Peyer's patch (tissue), 4 donors: ENCODE measurements at regions not wholly inside any gene's neighbourhood (a gene's known extent, or its start where the extent isn't known, plus 50 kb on each side); places are given as distances from the start of the nearest gene placed in this dataset.

Experiments
- DNase-seq, 3 donors: peaks; one replicate each; pipeline ENCODE4 v3.0.0-alpha.2; 2017 to 2019
- H3K27ac ChIP-seq, 4 donors: fragments of 200-600 bp; sonication (generic); one replicate each; pipeline ENCODE4 v1.5.1; 2016 to 2019
- H3K27me3 ChIP-seq, 2 donors: fragments of 200-600 bp; sonication (generic); one replicate each; pipeline ENCODE4 v1.5.1; 2019
- H3K36me3 ChIP-seq, 3 donors: fragments of 200-600 bp; sonication (generic); one replicate each; pipeline ENCODE4 v1.5.1; 2016 to 2019
- H3K4me1 ChIP-seq, 4 donors: fragments of 200-600 bp; sonication (generic); one replicate each; pipeline ENCODE4 v1.5.1; 2016 to 2019
- H3K4me3 ChIP-seq, 4 donors: fragments of 200-600 bp; sonication (generic); 1 replicate in 3 of 4; 2 replicates in 1 of 4; pipeline ENCODE4 v1.5.1; 2016 to 2019; ENCODE audit warnings: mild to moderate bottlenecking in 1 of 4
- H3K9me3 ChIP-seq, 4 donors: fragments of 200-600 bp; sonication (generic); one replicate each; pipeline ENCODE4 v1.5.1; 2016 to 2019; ENCODE audit warnings: mild to moderate bottlenecking in 1 of 4
- POLR2A ChIP-seq, 2 donors: fragments of 450-650 bp; IDR thresholded peaks; one replicate each; pipeline ENCODE4 v1.5.1; 2017; ENCODE audit warnings: antibody characterized with exemption in 2 of 2, mild to moderate bottlenecking in 2 of 2, moderate library complexity in 2 of 2
- TF ChIP-seq, protein P1 (sequence below), 6 experiments: fragments of 450-650 bp in 4 of 6; fragments of 200-600 bp in 2 of 6; sonication (generic) in 1 of 6; IDR thresholded peaks; one replicate each; pipeline ENCODE4 v1.5.1; 2017 to 2019; ENCODE audit warnings: antibody characterized with exemption in 6 of 6, mild to moderate bottlenecking in 3 of 6, moderate library complexity in 1 of 6

DNA sequence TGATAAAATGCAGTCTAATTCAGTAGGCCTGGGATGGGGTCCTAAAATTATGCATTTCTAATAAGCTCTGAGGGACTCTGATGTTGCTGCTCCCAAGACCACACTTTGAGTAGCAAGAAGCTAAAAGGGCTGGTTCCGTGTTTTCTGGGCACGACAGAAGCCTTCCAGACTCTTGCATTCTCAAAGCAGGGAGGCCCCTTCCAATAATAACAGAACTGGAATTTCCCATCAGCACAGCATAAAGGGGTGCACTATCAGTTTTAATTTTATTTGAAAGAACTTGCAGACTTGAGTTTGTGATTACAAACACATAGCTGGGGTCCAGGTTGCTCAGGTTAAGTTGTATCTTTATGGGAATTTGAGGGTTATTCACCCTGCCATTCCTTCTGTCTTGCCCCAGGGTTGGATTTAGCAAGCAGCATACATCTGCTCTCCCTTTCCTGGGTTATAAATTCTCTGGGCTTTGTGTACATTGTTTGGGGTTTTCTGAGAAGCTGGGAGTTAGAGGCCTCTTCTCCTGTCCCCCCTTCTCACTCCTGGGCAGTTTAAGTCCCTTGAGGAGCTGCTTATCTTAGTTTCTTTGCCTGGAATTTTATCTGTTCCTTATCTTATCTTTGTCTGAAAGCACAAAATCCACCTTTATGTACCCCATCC is 94.2 kb upstream of the SLC2A1 start:
- H3K27me3 ChIP-seq: no peaks in the 10 kb centered on the region
- H3K27ac ChIP-seq: no peak overlapping the region
- H3K4me1 ChIP-seq: no peaks in the 10 kb centered on the region
- no peaks in the 10 kb centered on the region for H3K9me3 ChIP-seq
- H3K4me3 ChIP-seq: no peak overlapping the region
- H3K36me3 ChIP-seq: no peaks in the 10 kb centered on the region
- DNase-seq: no peak
- no peak for TF ChIP-seq POLR2A (IDR thresholded peaks at IDR 0.05)
- TF ChIP-seq, protein P1, sequence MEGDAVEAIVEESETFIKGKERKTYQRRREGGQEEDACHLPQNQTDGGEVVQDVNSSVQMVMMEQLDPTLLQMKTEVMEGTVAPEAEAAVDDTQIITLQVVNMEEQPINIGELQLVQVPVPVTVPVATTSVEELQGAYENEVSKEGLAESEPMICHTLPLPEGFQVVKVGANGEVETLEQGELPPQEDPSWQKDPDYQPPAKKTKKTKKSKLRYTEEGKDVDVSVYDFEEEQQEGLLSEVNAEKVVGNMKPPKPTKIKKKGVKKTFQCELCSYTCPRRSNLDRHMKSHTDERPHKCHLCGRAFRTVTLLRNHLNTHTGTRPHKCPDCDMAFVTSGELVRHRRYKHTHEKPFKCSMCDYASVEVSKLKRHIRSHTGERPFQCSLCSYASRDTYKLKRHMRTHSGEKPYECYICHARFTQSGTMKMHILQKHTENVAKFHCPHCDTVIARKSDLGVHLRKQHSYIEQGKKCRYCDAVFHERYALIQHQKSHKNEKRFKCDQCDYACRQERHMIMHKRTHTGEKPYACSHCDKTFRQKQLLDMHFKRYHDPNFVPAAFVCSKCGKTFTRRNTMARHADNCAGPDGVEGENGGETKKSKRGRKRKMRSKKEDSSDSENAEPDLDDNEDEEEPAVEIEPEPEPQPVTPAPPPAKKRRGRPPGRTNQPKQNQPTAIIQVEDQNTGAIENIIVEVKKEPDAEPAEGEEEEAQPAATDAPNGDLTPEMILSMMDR (IDR thresholded peaks at IDR 0.05): no peak

DNA sequence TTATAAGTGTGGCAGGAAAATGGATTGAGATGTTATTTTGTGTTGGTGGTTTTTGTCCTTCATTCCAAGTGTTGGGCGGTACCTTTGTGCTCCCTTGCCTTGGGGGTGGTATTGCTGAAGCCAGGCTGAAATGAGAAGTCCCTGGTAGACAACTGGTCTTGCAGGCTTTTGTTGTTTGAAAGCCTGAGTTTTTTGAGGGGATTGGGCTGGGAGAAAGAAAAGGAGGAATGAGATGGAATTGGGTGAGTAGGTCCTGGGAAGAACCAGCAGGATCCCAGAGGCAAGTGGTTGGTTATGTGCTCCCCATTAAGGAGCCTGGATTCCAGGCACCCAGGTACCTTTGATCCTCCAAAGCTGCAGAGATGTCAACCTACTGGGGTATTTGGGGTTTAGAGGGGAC is 93.7 kb upstream of the SLC2A1 start:
- no peak for TF ChIP-seq POLR2A (IDR thresholded peaks at IDR 0.05)
- TF ChIP-seq, protein P1 (IDR thresholded peaks at IDR 0.05): no peak
- no peaks in the 10 kb centered on the region for H3K4me1 ChIP-seq
- no peaks in the 10 kb centered on the region for H3K36me3 ChIP-seq

DNA sequence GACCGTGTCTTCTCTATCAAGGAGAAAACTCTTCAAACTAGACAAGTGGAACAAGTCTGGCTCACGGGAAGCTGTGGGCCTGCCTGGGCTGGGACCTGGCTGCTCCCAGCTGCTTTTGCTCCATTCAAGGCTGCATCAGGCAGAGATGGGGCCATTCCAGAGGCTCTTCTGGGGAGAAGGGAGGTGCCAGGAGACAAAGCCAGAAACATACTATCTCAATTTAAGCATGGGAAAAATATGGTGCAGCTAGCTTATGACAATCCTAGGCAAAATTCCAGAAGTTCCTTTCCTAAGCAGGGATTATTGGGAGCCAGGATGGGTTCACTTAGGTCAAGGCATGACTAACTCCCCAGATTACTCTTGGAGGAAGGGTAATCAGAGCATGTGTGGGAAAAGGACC is 90.8 kb upstream of the SLC2A1 start:
- TF ChIP-seq, protein P1 (IDR thresholded peaks at IDR 0.05): no peak
- TF ChIP-seq POLR2A (IDR thresholded peaks at IDR 0.05): no peak
- DNase-seq: no peak
- Histone ChIP-seq H3K9me3 (no peaks in the 10 kb centered on the region), H3K27ac (no peak overlapping the region), H3K4me1 (no peaks in the 10 kb centered on the region), H3K4me3 (no peak overlapping the region), H3K36me3 (no peaks in the 10 kb centered on the region), H3K27me3 (no peaks in the 10 kb centered on the region)

More for the DNA sequence above, 93.7 kb upstream of the SLC2A1 start:
- no peaks in the 10 kb centered on the region for H3K9me3 ChIP-seq
- DNase-seq: no peak
- H3K27me3 ChIP-seq: no peaks in the 10 kb centered on the region
- H3K27ac ChIP-seq: no peak overlapping the region
- H3K4me3 ChIP-seq: no peak overlapping the region

DNA sequence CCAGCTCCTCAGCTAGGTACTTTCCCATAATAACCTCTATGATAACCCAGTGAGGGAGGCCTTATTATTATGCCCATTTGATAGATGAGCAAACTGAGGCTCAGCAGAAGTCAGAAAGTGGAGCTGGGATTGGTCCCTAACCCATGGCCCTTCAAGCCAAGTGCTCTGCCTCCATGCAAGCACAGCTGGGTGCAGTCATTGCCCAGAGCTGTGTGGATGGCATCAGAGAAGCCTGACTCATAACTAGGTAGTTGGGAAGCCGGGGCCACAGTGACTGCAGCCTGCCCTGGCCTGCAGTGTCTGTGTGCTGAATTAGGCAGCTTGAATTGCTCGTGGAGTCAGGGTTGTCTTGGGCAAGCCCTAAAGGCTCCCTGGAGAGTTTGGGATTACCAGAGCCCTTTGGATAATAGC is 89.9 kb upstream of the SLC2A1 start:
- TF ChIP-seq, protein P1 (IDR thresholded peaks at IDR 0.05): no peak
- no peak for TF ChIP-seq POLR2A (IDR thresholded peaks at IDR 0.05)
- no peak for DNase-seq
- no peaks in the 10 kb centered on the region for H3K4me1 ChIP-seq
- H3K27me3 ChIP-seq: no peaks in the 10 kb centered on the region
- no peaks in the 10 kb centered on the region for H3K36me3 ChIP-seq
- no peak overlapping the region for H3K27ac ChIP-seq
- no peak overlapping the region for H3K4me3 ChIP-seq
- no peaks in the 10 kb centered on the region for H3K9me3 ChIP-seq

DNA sequence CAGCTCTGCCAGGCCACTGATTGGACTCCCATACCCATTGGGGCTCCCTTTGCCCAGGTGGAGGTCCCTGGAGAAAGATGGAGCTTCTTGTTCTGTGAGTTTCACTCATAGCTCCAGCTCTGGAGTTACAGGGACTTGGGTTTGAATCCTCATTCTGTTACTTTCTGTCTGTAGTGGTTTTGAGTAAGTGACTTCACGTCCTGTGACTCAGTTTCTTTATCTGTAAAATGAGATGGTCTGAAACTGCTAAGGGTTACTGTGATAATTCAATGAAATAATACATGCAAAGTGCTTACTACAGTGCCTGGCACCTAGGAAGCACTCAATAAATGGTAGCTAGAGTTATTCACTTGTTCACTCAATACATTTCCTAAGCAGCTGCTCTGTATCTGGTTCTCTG is 88.5 kb upstream of the SLC2A1 start:
- TF ChIP-seq, protein P1 (IDR thresholded peaks at IDR 0.05): no peak
- no peak for TF ChIP-seq POLR2A (IDR thresholded peaks at IDR 0.05)
- Histone ChIP-seq H3K4me3 (no peak overlapping the region), H3K27ac (no peak overlapping the region), H3K36me3 (no peaks in the 10 kb centered on the region), H3K4me1 (no peaks in the 10 kb centered on the region), H3K9me3 (no peaks in the 10 kb centered on the region), H3K27me3 (no peaks in the 10 kb centered on the region)
- DNase-seq: no peak
